ENCODE measurements at regions not wholly inside any gene's neighbourhood (a gene's known extent, or its start where the extent isn't known, plus 50 kb on each side); places are given as distances from the start of the nearest gene placed in this dataset.

DNA sequence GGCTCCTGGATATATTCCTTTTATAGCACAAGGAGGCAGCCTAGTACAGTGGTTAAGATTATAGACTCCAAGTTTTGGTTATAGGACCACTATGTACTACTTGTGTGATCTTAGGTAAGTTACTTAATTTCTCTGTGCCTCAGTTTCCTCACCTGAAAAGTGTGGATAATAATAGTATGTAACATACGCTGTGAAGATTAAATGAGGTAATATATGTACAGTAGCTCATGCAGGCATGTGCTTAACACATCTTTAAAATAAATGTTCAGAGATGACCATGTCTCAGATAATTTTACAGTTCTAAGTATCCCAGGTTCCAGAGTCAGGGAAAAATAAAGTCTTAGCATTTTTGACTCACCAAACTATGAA lies 55.7 kb upstream of the TRABD2B start:
- DNase-seq, result no peak

- DNase-seq, result no peak
Observed at GRCh38 chr1:48051466-48052126, 54.4 kb upstream of the TRABD2B start.

- DNase-seq, result no peak
Observed at GRCh38 chr1:48049823-48050535, 52.8 kb upstream of the TRABD2B start.

- no peak for DNase-seq
Observed at GRCh38 chr1:48048980-48049379, 51.8 kb upstream of the TRABD2B start.

DNA sequence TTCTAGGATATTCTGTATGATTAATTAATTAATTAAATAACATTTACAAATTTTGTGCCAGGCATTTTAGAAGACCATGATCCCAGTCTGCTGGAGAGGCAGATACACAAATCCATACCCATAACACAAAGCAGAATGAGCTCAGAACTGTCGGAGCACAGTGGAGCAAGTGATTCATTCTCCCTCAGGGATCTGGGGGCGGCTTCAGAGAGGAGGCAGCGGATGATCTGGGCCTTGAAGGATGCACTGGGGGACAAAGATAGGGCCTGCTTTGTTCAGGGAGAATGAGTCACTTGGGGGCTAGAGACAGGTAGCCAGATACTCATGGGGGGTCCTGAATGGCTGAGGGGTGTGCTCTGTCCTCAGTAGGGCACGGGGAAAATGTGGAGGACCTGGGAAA lies 50.9 kb upstream of the TRABD2B start:
- peak; percentile 60 for DNase-seq

DNA sequence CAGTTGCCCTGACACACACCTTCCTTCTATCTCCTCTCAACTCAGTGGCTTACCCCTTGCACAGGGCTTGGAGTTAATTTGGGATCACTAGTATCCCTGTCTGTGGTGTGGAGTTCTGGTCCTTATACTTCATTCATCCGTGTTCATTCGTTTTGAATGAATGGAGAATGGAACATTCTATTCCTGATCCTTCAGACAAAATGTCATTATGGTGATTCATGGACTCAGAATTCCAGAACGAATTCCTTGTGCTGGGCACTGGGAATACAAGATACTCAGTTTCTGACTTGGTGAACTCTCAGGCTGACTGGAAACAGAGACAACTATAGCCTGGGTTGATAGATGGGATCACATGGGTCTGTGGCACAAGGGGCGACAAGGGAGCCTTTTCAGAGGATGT lies 49.9 kb upstream of the TRABD2B start:
- DNase-seq, result peak; percentile 29

Data from fibroblast of skin of abdomen (primary cell).